Spinal cord (tissue), 9 donors: ENCODE measurements at regions not wholly inside any gene's neighbourhood (a gene's known extent, or its start where the extent isn't known, plus 50 kb on each side); places are given as distances from the start of the nearest gene placed in this dataset.

ENCODE experiments used
- DNase-seq, 6 donors: peaks; one replicate each; pipeline versions ENCODE4 v3.0.0 to v3.0.0-alpha.2; 2013 to 2015; ENCODE audit warnings: low spot score in 6 of 6, low read depth in 4 of 6
- H3K27ac ChIP-seq: one replicate; pipeline ENCODE4 v1.5.1; 2013; ENCODE audit warnings: low read depth, low read length, control low read depth
- H3K27me3 ChIP-seq: one replicate; pipeline ENCODE4 v1.6.1; 2013; ENCODE audit warnings: low read length; ENCODE audit not compliant: control insufficient read depth, insufficient read depth
- H3K36me3 ChIP-seq: one replicate; pipeline ENCODE4 v1.6.1; 2013; ENCODE audit warnings: low read length; ENCODE audit not compliant: control insufficient read depth, insufficient read depth
- H3K4me1 ChIP-seq: one replicate; pipeline ENCODE4 v1.6.1; 2013; ENCODE audit warnings: low read length; ENCODE audit not compliant: control insufficient read depth, insufficient read depth
- H3K4me3 ChIP-seq: one replicate; pipeline ENCODE4 v1.5.1; 2013; ENCODE audit warnings: low read depth, low read length, control low read depth
- H3K9me3 ChIP-seq: one replicate; pipeline ENCODE4 v1.6.1; 2013; ENCODE audit warnings: low read length; ENCODE audit not compliant: control insufficient read depth, insufficient read depth
- WGBS: methylation state at CpG from one replicate; pipeline ENCODE4 v1.1.5; 2013; ENCODE audit warnings: missing lambda C conversion rate; ENCODE audit not compliant: insufficient coverage; 5-methylcytosine and 5-hydroxymethylcytosine counted together
- donor health status: healthy.

GRCh38 chr11:10631761-10632160 lies 61.8 kb downstream of the IRAG1 start:
- H3K27ac ChIP-seq = no peak overlapping the region
- no peak overlapping the region for H3K4me3 ChIP-seq
- no peaks in the 10 kb centered on the region for H3K4me1 ChIP-seq
- H3K36me3 ChIP-seq = peaks cover 9% of the 10 kb centered on the region
- no peaks in the 10 kb centered on the region for H3K27me3 ChIP-seq
- no peaks in the 10 kb centered on the region for H3K9me3 ChIP-seq
- DNase-seq = no peak
- WGBS = 80% methylated on average over 2 of the region's 5 CpGs

- Histone ChIP-seq H3K9me3 (no peaks in the 10 kb centered on the region), H3K4me1 (peaks cover 12% of the 10 kb centered on the region), H3K4me3 (no peak overlapping the region), H3K27ac (no peak overlapping the region), H3K36me3 (peaks cover 12% of the 10 kb centered on the region), H3K27me3 (no peaks in the 10 kb centered on the region)
- WGBS = 90% methylated on average over 12 of the region's 13 CpGs
- no peak for DNase-seq
Measured at GRCh38 chr11:10629411-10630002, 61.0 kb upstream of the LYVE1 start.

- H3K4me3 ChIP-seq = no peak overlapping the region
- H3K27ac ChIP-seq = no peak overlapping the region
- no peaks in the 10 kb centered on the region for H3K27me3 ChIP-seq
- no peak for DNase-seq
- peaks cover 17% of the 10 kb centered on the region for H3K4me1 ChIP-seq
- WGBS = 92% methylated on average over 8 of the region's 10 CpGs
- H3K9me3 ChIP-seq = no peaks in the 10 kb centered on the region
- peaks cover 12% of the 10 kb centered on the region for H3K36me3 ChIP-seq
Measured at GRCh38 chr11:10628508-10629236, 60.2 kb upstream of the LYVE1 start.

GRCh38 chr11:10627816-10628215 lies 59.4 kb upstream of the LYVE1 start:
- Histone ChIP-seq H3K4me3 (no peak overlapping the region), H3K9me3 (no peaks in the 10 kb centered on the region), H3K27ac (no peak overlapping the region), H3K4me1 (peaks cover 19% of the 10 kb centered on the region), H3K36me3 (peaks cover 12% of the 10 kb centered on the region), H3K27me3 (no peaks in the 10 kb centered on the region)
- DNase-seq = no peak
- 98% methylated on average over 5 of the region's 5 CpGs for WGBS

GRCh38 chr11:10627291-10627690 lies 58.8 kb upstream of the LYVE1 start:
- Histone ChIP-seq H3K27me3 (no peaks in the 10 kb centered on the region), H3K9me3 (no peaks in the 10 kb centered on the region), H3K27ac (no peak overlapping the region), H3K4me3 (no peak overlapping the region), H3K4me1 (peaks cover 19% of the 10 kb centered on the region), H3K36me3 (peaks cover 12% of the 10 kb centered on the region)
- no peak for DNase-seq
- WGBS = 94% methylated on average over 7 of the region's 7 CpGs

- Histone ChIP-seq H3K27ac (no peak overlapping the region), H3K9me3 (no peaks in the 10 kb centered on the region), H3K4me3 (no peak overlapping the region), H3K27me3 (no peaks in the 10 kb centered on the region), H3K36me3 (peaks cover 12% of the 10 kb centered on the region), H3K4me1 (peaks cover 19% of the 10 kb centered on the region)
- no peak for DNase-seq
- WGBS = 90% methylated on average over 13 of the region's 13 CpGs
Measured at GRCh38 chr11:10625982-10626311, 57.5 kb upstream of the LYVE1 start.

GRCh38 chr11:10625281-10625981 lies 57.0 kb upstream of the LYVE1 start:
- H3K4me1 ChIP-seq = peaks cover 19% of the 10 kb centered on the region
- H3K4me3 ChIP-seq = no peak overlapping the region
- no peaks in the 10 kb centered on the region for H3K27me3 ChIP-seq
- no peaks in the 10 kb centered on the region for H3K9me3 ChIP-seq
- H3K27ac ChIP-seq = no peak overlapping the region
- DNase-seq = no peak
- WGBS = 73% methylated on average over 5 of the region's 6 CpGs
- peaks cover 12% of the 10 kb centered on the region for H3K36me3 ChIP-seq

- DNase-seq = no peak
- WGBS = 84% methylated on average over 10 of the region's 11 CpGs
- Histone ChIP-seq H3K4me3 (no peak overlapping the region), H3K9me3 (no peaks in the 10 kb centered on the region), H3K4me1 (peaks cover 19% of the 10 kb centered on the region), H3K36me3 (peaks cover 9% of the 10 kb centered on the region), H3K27me3 (no peaks in the 10 kb centered on the region), H3K27ac (no peak overlapping the region)
Measured at GRCh38 chr11:10623797-10624761, 55.6 kb upstream of the LYVE1 start.
